Prostate gland (tissue), 2 donors: ENCODE measurements at regions not wholly inside any gene's neighbourhood (a gene's known extent, or its start where the extent isn't known, plus 50 kb on each side); places are given as distances from the start of the nearest gene placed in this dataset.

Experiments
- POLR2A ChIP-seq: fragments of 450-650 bp; IDR thresholded peaks from one replicate; pipeline ENCODE4 v1.6.1; 2016; ENCODE audit warnings: antibody characterized with exemption, mild to moderate bottlenecking
- POLR2AphosphoS5 ChIP-seq: sonication (generic); formaldehyde crosslinking; IDR thresholded peaks from one replicate; pipeline ENCODE4 v1.6.1; 2017; ENCODE audit warnings: antibody characterized with exemption
- TF ChIP-seq, protein P1 (sequence below), 4 experiments: fragments of 200-600 bp in 2 of 4; fragments of 450-650 bp in 2 of 4; sonication (generic) in 2 of 4; IDR thresholded peaks; 1 replicate in 3 of 4; 2 replicates in 1 of 4; pipeline ENCODE4 v1.5.1; 2016 to 2019; ENCODE audit warnings: antibody characterized with exemption in 4 of 4, mild to moderate bottlenecking in 2 of 4, moderate library complexity in 2 of 4

DNA sequence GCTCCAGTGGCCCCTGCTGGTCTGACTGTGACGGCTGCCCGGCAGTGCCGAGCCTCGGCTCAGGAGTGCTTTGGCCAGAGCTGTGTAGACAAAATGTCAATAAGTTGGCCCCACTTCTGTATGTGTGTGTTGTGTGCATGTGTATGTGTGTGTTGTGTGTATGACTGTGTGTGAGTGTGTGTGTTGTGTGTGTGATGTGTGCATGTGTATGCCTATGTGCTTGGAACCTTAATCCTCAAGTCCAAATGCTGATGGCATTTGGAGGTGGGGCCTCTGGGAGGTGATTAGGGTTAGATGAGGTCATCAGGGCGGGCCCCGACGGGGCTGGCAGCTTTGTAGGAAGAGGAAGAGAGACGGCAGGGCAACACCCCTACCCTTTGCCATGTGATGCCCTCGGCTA, 269.0 kb downstream of the DCDC2C start:
- TF ChIP-seq, protein P1, sequence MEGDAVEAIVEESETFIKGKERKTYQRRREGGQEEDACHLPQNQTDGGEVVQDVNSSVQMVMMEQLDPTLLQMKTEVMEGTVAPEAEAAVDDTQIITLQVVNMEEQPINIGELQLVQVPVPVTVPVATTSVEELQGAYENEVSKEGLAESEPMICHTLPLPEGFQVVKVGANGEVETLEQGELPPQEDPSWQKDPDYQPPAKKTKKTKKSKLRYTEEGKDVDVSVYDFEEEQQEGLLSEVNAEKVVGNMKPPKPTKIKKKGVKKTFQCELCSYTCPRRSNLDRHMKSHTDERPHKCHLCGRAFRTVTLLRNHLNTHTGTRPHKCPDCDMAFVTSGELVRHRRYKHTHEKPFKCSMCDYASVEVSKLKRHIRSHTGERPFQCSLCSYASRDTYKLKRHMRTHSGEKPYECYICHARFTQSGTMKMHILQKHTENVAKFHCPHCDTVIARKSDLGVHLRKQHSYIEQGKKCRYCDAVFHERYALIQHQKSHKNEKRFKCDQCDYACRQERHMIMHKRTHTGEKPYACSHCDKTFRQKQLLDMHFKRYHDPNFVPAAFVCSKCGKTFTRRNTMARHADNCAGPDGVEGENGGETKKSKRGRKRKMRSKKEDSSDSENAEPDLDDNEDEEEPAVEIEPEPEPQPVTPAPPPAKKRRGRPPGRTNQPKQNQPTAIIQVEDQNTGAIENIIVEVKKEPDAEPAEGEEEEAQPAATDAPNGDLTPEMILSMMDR (IDR thresholded peaks at IDR 0.05), result no peak
- TF ChIP-seq POLR2A (no peak), POLR2AphosphoS5 (no peak)
